CD4-positive, alpha-beta memory T cell (primary cell): ENCODE measurements at regions not wholly inside any gene's neighbourhood (a gene's known extent, or its start where the extent isn't known, plus 50 kb on each side); places are given as distances from the start of the nearest gene placed in this dataset.

Experiments used
- CTCF ChIA-PET: fragments of 350-600 bp; sonication (Branson Sonifier 250); formaldehyde crosslinking; loops from one replicate; lab custom pipeline; 2021; ENCODE audit warnings: inconsistent platforms; ENCODE audit not compliant: partially characterized antibody; lab: Charles Lee
- POLR2A ChIA-PET: fragments of 350-600 bp; sonication (Branson Sonifier 250); formaldehyde crosslinking; loops from one replicate; lab custom pipeline; 2021; ENCODE audit not compliant: partially characterized antibody; lab: Charles Lee
- DNase-seq, 5 donors: peaks; one replicate each; pipeline versions ENCODE4 v3.0.0 to v3.0.0-alpha.2; 2020 to 2022; ENCODE audit warnings: mixed read lengths in 1 of 5
- H3K27ac ChIP-seq: one replicate; pipeline ENCODE4 v1.7.0; 2013; ENCODE audit warnings: low read depth, low read length
- H3K27me3 ChIP-seq: 2 replicates; pipeline ENCODE4 v1.7.0; 2013; ENCODE audit warnings: mild to moderate bottlenecking, low read length, moderate library complexity; ENCODE audit not compliant: insufficient read depth
- H3K36me3 ChIP-seq: 2 replicates; pipeline ENCODE4 v1.7.0; 2013; ENCODE audit warnings: mild to moderate bottlenecking, low read length, moderate library complexity; ENCODE audit not compliant: insufficient read depth
- H3K4me1 ChIP-seq: 2 replicates; pipeline ENCODE4 v1.7.0; 2013; ENCODE audit warnings: mild to moderate bottlenecking, low read length, moderate library complexity; ENCODE audit not compliant: insufficient read depth
- H3K4me3 ChIP-seq, 2 donors: one replicate each; pipeline ENCODE4 v1.7.0; 2013; ENCODE audit warnings: low read length in 2 of 2, mild to moderate bottlenecking in 1 of 2
- H3K9me3 ChIP-seq, 2 donors: one replicate each; pipeline ENCODE4 v1.7.0; 2013; ENCODE audit warnings: low read length in 2 of 2, control low read depth in 1 of 2; ENCODE audit not compliant: control insufficient read depth in 1 of 2
- H3K27ac Mint-ChIP-seq, 7 donors: one replicate each; pipeline ENCODE4 v1.8.0; 2020 to 2021; ENCODE audit warnings: mixed read lengths in 7 of 7, mild to moderate bottlenecking in 6 of 7, inconsistent platforms in 3 of 7, moderate library complexity in 3 of 7
- H3K27me3 Mint-ChIP-seq, 2 donors: one replicate each; pipeline ENCODE4 v1.8.0; 2020 to 2021; ENCODE audit warnings: mixed read lengths in 2 of 2
- H3K36me3 Mint-ChIP-seq, 2 donors: one replicate each; pipeline ENCODE4 v1.8.0; 2020 to 2021; ENCODE audit warnings: mixed read lengths in 2 of 2, inconsistent platforms in 1 of 2, mild to moderate bottlenecking in 1 of 2
- H3K4me1 Mint-ChIP-seq, 4 donors: one replicate each; pipeline ENCODE4 v1.8.0; 2020 to 2021; ENCODE audit warnings: mixed read lengths in 4 of 4, mild to moderate bottlenecking in 1 of 4
- H3K4me3 Mint-ChIP-seq, 8 donors: one replicate each; pipeline ENCODE4 v1.8.0; 2020 to 2021; ENCODE audit warnings: mixed read lengths in 8 of 8, mild to moderate bottlenecking in 7 of 8, moderate library complexity in 6 of 8, inconsistent platforms in 3 of 8
- H3K9me3 Mint-ChIP-seq, 8 donors: one replicate each; pipeline ENCODE4 v1.8.0; 2020 to 2021; ENCODE audit warnings: mixed read lengths in 8 of 8, mild to moderate bottlenecking in 5 of 8, inconsistent platforms in 3 of 8, moderate library complexity in 1 of 8
- intact Hi-C: fragments of 100-400 bp; cut with micrococcal nuclease; formaldehyde crosslinking; loops from one replicate; pipeline ENCODE4 v1.15.1; 2023

DNA sequence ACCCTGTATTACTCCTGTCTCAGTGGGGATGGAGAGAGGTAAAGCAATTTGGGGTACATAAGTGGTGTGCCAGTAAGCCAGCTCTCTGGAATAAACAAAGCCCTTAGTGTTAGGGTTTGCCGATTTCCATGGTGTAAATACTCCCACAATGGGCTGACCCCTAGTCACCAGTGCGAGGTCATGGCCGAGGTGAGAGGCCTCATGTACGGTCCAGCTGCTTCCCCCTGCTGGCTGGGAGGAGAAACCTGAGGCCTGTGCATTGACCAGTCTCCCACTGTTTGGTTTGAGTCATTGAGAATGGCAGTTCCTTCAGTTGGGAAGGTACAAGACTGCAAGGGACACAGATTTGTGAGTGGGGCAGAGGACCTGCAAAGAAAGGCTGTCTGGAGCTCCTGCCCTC, 382.0 kb downstream of the CDH26 start:
- H3K27ac ChIP-seq, result no peak overlapping the region
- Mint-ChIP-seq H3K36me3 (no peaks in the 10 kb centered on the region), H3K9me3 (peaks cover 0 to 1% (median 0%) of the 10 kb centered on the region in 8 donors), H3K4me1 (no peaks in the 10 kb centered on the region), H3K27ac (no peak overlapping the region), H3K4me3 (no peak overlapping the region), H3K27me3 (peaks cover 3 to 4% of the 10 kb centered on the region in 2 donors)
- no peaks in the 10 kb centered on the region for H3K36me3 ChIP-seq
- ChIA-PET CTCF (no interaction called here), POLR2A (no interaction called here)
- no peak for DNase-seq
- no peaks in the 10 kb centered on the region for H3K4me1 ChIP-seq
- H3K9me3 ChIP-seq, result no peaks in the 10 kb centered on the region
- intact Hi-C loops, result no loop called here
- H3K27me3 ChIP-seq, result no peaks in the 10 kb centered on the region
- no peak overlapping the region for H3K4me3 ChIP-seq

DNA sequence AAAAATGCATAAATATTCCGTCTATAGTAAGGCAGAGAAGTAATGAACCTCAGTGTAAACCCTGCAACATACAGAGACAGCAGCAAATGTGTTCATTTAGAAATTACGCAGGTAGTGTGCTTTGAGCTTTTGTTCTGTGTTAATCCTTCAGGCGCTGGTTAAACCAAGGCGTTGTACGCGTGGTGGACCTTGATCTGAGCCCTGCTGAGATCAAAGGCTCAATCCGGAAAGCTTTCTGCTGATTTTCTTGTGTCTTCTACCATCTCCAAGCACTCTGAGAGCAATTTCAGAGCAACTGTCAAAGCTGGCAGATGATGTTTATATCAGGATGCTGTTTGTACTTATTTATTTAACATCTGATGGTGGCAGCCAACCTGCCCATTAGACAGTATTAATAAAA, 382.8 kb downstream of the CDH26 start:
- ChIA-PET CTCF (no interaction called here), POLR2A (no interaction called here)
- H3K36me3 ChIP-seq, result no peaks in the 10 kb centered on the region
- no peak overlapping the region for H3K4me3 Mint-ChIP-seq
- no peak overlapping the region for H3K4me3 ChIP-seq
- no peaks in the 10 kb centered on the region for H3K36me3 Mint-ChIP-seq
- H3K4me1 Mint-ChIP-seq, result no peaks in the 10 kb centered on the region
- H3K27me3 Mint-ChIP-seq, result peaks cover 3 to 4% of the 10 kb centered on the region in 2 donors
- DNase-seq, result no peak
- H3K27ac Mint-ChIP-seq, result no peak overlapping the region
- H3K9me3 Mint-ChIP-seq, result no peaks in the 10 kb centered on the region
- intact Hi-C loops, result no loop called here
- H3K27me3 ChIP-seq, result no peaks in the 10 kb centered on the region
- no peaks in the 10 kb centered on the region for H3K9me3 ChIP-seq
- no peaks in the 10 kb centered on the region for H3K4me1 ChIP-seq
- H3K27ac ChIP-seq, result no peak overlapping the region

DNA sequence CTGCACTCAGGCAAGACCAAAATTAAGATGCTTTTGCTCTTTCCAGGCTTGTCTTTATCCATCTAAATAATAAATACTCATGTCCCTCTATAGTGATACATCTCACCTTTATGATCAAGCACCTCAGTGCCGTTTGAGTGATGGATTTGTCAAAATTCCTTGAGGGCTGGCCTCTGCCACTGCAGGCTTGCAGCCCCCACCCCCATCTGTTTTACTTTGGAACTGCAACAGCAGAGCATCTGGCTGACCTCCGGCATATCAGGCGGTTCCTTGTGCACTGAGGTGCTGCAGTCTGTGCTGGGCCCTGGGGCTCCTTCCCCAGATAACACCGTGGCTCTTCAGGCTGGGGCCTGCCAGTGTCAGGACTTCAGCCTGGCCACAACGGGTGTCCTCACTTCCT, 386.9 kb downstream of the CDH26 start:
- CTCF ChIA-PET, result no interaction called here
- peaks cover 3 to 6% of the 10 kb centered on the region in 2 donors for H3K27me3 Mint-ChIP-seq

DNA sequence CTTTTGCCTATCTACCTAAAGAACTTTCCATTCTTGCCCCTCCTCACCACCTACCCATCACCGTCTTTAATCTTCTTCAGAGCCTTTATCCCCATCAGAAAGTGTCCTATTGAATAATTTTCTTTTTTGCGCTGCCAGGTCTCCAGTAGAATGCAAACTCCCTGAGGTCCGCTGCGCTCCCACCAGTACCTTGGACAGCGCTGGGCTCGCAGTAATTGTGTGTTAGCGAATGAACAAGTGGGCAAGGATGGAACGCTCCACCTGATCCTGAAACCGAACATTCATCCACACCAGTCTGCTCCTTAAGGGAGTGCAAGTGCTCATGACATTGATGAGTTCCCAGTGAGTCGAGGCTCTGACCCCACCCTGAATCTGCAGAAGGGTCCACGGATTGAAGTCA, 391.2 kb downstream of the CDH26 start:
- H3K27me3 ChIP-seq, result no peaks in the 10 kb centered on the region
- Mint-ChIP-seq H3K27me3 (peaks cover 1 to 3% of the 10 kb centered on the region in 2 donors), H3K27ac (no peak overlapping the region), H3K4me3 (no peak overlapping the region), H3K9me3 (peaks cover 0 to 3% (median 0%) of the 10 kb centered on the region in 8 donors), H3K36me3 (no peaks in the 10 kb centered on the region), H3K4me1 (no peaks in the 10 kb centered on the region)
- H3K4me3 ChIP-seq, result no peak overlapping the region
- no peak for DNase-seq
- CTCF ChIA-PET, result no interaction called here
- H3K27ac ChIP-seq, result no peak overlapping the region
- H3K36me3 ChIP-seq, result no peaks in the 10 kb centered on the region
- no peaks in the 10 kb centered on the region for H3K4me1 ChIP-seq
- H3K9me3 ChIP-seq, result no peaks in the 10 kb centered on the region
- intact Hi-C loops, result no loop called here
- POLR2A ChIA-PET, result no interaction called here

More for the DNA sequence above, 386.9 kb downstream of the CDH26 start:
- Mint-ChIP-seq H3K4me3 (no peak overlapping the region), H3K4me1 (no peaks in the 10 kb centered on the region), H3K36me3 (no peaks in the 10 kb centered on the region), H3K9me3 (peaks cover 0 to 3% (median 0%) of the 10 kb centered on the region in 8 donors), H3K27ac (no peak overlapping the region)
- no peaks in the 10 kb centered on the region for H3K9me3 ChIP-seq
- no peaks in the 10 kb centered on the region for H3K36me3 ChIP-seq
- intact Hi-C loops, result no loop called here
- no peak overlapping the region for H3K4me3 ChIP-seq
- no peak for DNase-seq
- no peaks in the 10 kb centered on the region for H3K27me3 ChIP-seq
- H3K27ac ChIP-seq, result no peak overlapping the region
- POLR2A ChIA-PET, result no interaction called here
- H3K4me1 ChIP-seq, result no peaks in the 10 kb centered on the region

DNA sequence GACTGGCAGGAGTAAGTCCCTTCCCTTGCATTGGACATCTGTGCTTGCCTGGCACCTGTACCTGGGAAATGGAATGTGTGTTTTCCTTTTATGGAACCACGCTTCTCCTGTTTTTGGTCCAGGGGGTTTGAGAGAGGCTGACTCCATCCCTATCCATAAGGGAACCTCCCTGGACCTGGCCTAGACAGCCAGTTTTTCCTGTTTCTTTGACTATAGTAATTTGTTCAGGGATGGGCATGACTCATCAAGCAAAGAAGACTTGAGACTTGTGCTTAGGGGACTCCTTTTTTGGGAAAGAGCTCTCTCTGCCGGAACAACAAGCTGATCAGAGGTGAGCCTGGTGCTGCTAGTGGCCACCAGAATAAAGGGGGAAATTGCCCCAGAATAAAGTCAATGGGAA, 393.8 kb downstream of the CDH26 start:
- Histone ChIP-seq H3K4me1 (no peaks in the 10 kb centered on the region), H3K27me3 (no peaks in the 10 kb centered on the region), H3K4me3 (no peak overlapping the region), H3K27ac (no peak overlapping the region), H3K9me3 (no peaks in the 10 kb centered on the region), H3K36me3 (no peaks in the 10 kb centered on the region)
- ChIA-PET CTCF (no interaction called here), POLR2A (no interaction called here)
- Mint-ChIP-seq H3K4me3 (no peak overlapping the region), H3K27me3 (peaks cover 1 to 3% of the 10 kb centered on the region in 2 donors), H3K9me3 (peaks cover 0 to 3% (median 0%) of the 10 kb centered on the region in 8 donors), H3K4me1 (no peaks in the 10 kb centered on the region), H3K27ac (no peak overlapping the region), H3K36me3 (no peaks in the 10 kb centered on the region)
- intact Hi-C loops, result no loop called here
- DNase-seq, result no peak

DNA sequence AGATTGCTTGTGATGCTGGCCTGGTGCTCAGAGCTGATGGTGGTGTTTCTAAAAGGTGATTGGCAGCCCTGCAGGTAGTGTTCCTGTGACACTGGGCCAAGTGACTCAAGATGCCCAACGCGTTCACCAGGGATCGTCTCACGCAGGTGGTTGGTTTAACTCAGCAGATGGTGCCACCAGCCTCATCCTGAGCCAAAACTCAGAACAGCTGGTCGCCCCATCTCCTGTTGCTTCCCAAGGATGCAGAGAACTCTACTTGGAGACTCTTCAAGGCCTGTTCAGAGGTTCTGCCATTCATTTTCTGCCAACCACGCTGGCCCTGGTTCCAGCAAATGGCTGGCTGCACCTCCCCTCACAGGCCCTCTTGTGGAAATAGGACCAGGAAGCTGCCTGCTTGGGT, 394.4 kb downstream of the CDH26 start:
- ChIA-PET POLR2A (no interaction called here), CTCF (no interaction called here)
- H3K9me3 Mint-ChIP-seq, result peaks cover 0 to 3% (median 0%) of the 10 kb centered on the region in 8 donors
- no peaks in the 10 kb centered on the region for H3K36me3 Mint-ChIP-seq
- intact Hi-C loops, result no loop called here
- no peaks in the 10 kb centered on the region for H3K4me1 ChIP-seq
- H3K4me3 ChIP-seq, result no peak overlapping the region
- no peaks in the 10 kb centered on the region for H3K9me3 ChIP-seq
- H3K27me3 Mint-ChIP-seq, result peaks cover 1 to 3% of the 10 kb centered on the region in 2 donors
- H3K27ac ChIP-seq, result no peak overlapping the region
- DNase-seq, result no peak
- no peaks in the 10 kb centered on the region for H3K27me3 ChIP-seq
- no peaks in the 10 kb centered on the region for H3K36me3 ChIP-seq
- H3K4me1 Mint-ChIP-seq, result no peaks in the 10 kb centered on the region
- H3K4me3 Mint-ChIP-seq, result no peak overlapping the region
- H3K27ac Mint-ChIP-seq, result no peak overlapping the region

DNA sequence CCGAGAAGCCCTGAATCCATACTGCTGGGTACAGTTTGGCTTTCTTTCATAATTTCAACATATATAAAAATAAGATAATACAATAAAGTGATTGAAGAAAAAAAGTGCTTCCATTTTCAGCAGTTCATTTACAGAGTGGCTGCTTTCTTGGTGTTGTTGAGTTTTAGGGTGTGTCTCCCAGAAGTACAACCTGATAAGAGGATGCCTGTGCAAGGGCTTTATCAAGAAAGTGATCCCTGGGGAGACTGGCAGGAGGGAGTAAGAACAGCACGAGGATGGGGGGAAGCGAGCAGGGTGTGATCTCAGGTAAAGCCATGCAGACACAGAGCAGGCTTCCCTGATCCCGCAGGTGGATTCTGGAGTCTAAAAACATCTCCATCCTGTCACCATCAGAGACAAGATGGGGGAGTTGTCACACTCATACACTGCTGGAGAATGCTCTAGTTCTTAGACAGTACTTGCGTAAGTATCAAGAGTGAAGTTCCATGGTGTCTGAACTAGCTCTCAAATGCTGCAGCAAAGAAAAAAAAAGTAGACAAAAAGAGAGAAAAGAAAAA, 395.9 kb downstream of the CDH26 start:
- Histone ChIP-seq H3K4me1 (no peaks in the 10 kb centered on the region), H3K36me3 (no peaks in the 10 kb centered on the region), H3K27me3 (no peaks in the 10 kb centered on the region), H3K27ac (no peak overlapping the region), H3K4me3 (no peak overlapping the region), H3K9me3 (no peaks in the 10 kb centered on the region)
- no peak overlapping the region for H3K27ac Mint-ChIP-seq
- intact Hi-C loops, result no loop called here
- H3K27me3 Mint-ChIP-seq, result no peaks in the 10 kb centered on the region
- no peaks in the 10 kb centered on the region for H3K4me1 Mint-ChIP-seq
- no peak overlapping the region for H3K4me3 Mint-ChIP-seq
- no peak for DNase-seq
- H3K9me3 Mint-ChIP-seq, result peaks cover 0 to 2% (median 0%) of the 10 kb centered on the region in 8 donors
- ChIA-PET POLR2A (no interaction called here), CTCF (no interaction called here)
- H3K36me3 Mint-ChIP-seq, result no peaks in the 10 kb centered on the region

DNA sequence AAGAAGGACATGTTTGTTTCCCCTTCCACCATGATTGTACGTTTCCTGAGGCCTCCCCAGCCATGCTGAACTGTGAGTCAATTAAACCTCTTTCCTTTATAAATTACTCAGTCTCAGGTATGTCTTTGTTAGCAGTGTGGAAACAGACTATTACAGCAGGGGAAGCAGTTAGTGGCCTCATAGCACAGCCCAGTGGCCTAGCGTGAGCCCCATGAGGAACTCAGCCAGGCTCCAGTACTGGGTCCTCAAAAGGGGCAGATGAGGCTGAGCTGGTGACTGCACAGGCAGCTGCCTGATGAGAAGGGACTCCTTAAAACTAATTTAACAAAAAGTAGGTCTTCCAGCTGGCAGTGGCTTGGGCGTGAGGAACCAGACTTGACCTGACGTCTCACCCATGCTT, 399.9 kb downstream of the CDH26 start:
- Mint-ChIP-seq H3K27me3 (no peaks in the 10 kb centered on the region), H3K27ac (no peak overlapping the region), H3K4me3 (no peak overlapping the region), H3K36me3 (no peaks in the 10 kb centered on the region), H3K4me1 (no peaks in the 10 kb centered on the region), H3K9me3 (no peaks in the 10 kb centered on the region)
- H3K9me3 ChIP-seq, result no peaks in the 10 kb centered on the region
- H3K27me3 ChIP-seq, result no peaks in the 10 kb centered on the region
- no peak for DNase-seq
- no peak overlapping the region for H3K27ac ChIP-seq
- ChIA-PET POLR2A (no interaction called here), CTCF (no interaction called here)
- no peaks in the 10 kb centered on the region for H3K4me1 ChIP-seq
- no peaks in the 10 kb centered on the region for H3K36me3 ChIP-seq
- intact Hi-C loops, result no loop called here
- H3K4me3 ChIP-seq, result no peak overlapping the region
